ENCODE measurements at regions not wholly inside any gene's neighbourhood (a gene's known extent, or its start where the extent isn't known, plus 50 kb on each side); places are given as distances from the start of the nearest gene placed in this dataset.

- Histone ChIP-seq H3K9ac (ENCODE audit: low read depth, low read length) (no peak overlapping the region), H3K4me1 (ENCODE audit: control insufficient read depth, insufficient read depth, low read length) (no peaks in the 10 kb centered on the region), H3K27me3 (ENCODE audit: control insufficient read depth, insufficient read depth, low read length) (no peaks in the 10 kb centered on the region), H3K36me3 (ENCODE audit: control insufficient read depth, insufficient read depth, low read length) (no peaks in the 10 kb centered on the region), H3K9me3 (ENCODE audit: control insufficient read depth, insufficient read depth, low read length) (no peaks in the 10 kb centered on the region), H3K4me3 (ENCODE audit: low read depth, low read length) (no peak overlapping the region)
These were observed 475.2 kb downstream of the TCERG1L start for GRCh38 chr10:130836344-130836743.

- no peak overlapping the region for H3K9ac ChIP-seq (ENCODE audit: low read depth, low read length)
- H3K4me1 ChIP-seq (ENCODE audit: control insufficient read depth, insufficient read depth, low read length), result no peaks in the 10 kb centered on the region
- H3K36me3 ChIP-seq (ENCODE audit: control insufficient read depth, insufficient read depth, low read length), result no peaks in the 10 kb centered on the region
- no peaks in the 10 kb centered on the region for H3K9me3 ChIP-seq (ENCODE audit: control insufficient read depth, insufficient read depth, low read length)
- H3K27me3 ChIP-seq (ENCODE audit: control insufficient read depth, insufficient read depth, low read length), result no peaks in the 10 kb centered on the region
- no peak overlapping the region for H3K4me3 ChIP-seq (ENCODE audit: low read depth, low read length)
These were observed 468.4 kb downstream of the TCERG1L start for GRCh38 chr10:130843051-130843653.

GRCh38 chr10:130844310-130844709 lies 467.2 kb downstream of the TCERG1L start:
- no peaks in the 10 kb centered on the region for H3K4me1 ChIP-seq (ENCODE audit: control insufficient read depth, insufficient read depth, low read length)
- no peaks in the 10 kb centered on the region for H3K36me3 ChIP-seq (ENCODE audit: control insufficient read depth, insufficient read depth, low read length)

GRCh38 chr10:130847170-130847569 lies 464.4 kb downstream of the TCERG1L start:
- Histone ChIP-seq H3K4me3 (ENCODE audit: low read depth, low read length) (no peak overlapping the region), H3K4me1 (ENCODE audit: control insufficient read depth, insufficient read depth, low read length) (no peaks in the 10 kb centered on the region), H3K36me3 (ENCODE audit: control insufficient read depth, insufficient read depth, low read length) (no peaks in the 10 kb centered on the region), H3K9me3 (ENCODE audit: control insufficient read depth, insufficient read depth, low read length) (no peaks in the 10 kb centered on the region), H3K27me3 (ENCODE audit: control insufficient read depth, insufficient read depth, low read length) (no peaks in the 10 kb centered on the region), H3K9ac (ENCODE audit: low read depth, low read length) (no peak overlapping the region)

More at GRCh38 chr10:130844310-130844709, 467.2 kb downstream of the TCERG1L start:
- no peak overlapping the region for H3K9ac ChIP-seq (ENCODE audit: low read depth, low read length)
- no peak overlapping the region for H3K4me3 ChIP-seq (ENCODE audit: low read depth, low read length)
- no peaks in the 10 kb centered on the region for H3K9me3 ChIP-seq (ENCODE audit: control insufficient read depth, insufficient read depth, low read length)
- no peaks in the 10 kb centered on the region for H3K27me3 ChIP-seq (ENCODE audit: control insufficient read depth, insufficient read depth, low read length)

- Histone ChIP-seq H3K9me3 (ENCODE audit: control insufficient read depth, insufficient read depth, low read length) (no peaks in the 10 kb centered on the region), H3K36me3 (ENCODE audit: control insufficient read depth, insufficient read depth, low read length) (no peaks in the 10 kb centered on the region), H3K27me3 (ENCODE audit: control insufficient read depth, insufficient read depth, low read length) (no peaks in the 10 kb centered on the region), H3K4me3 (ENCODE audit: low read depth, low read length) (no peak overlapping the region), H3K4me1 (ENCODE audit: control insufficient read depth, insufficient read depth, low read length) (no peaks in the 10 kb centered on the region), H3K9ac (ENCODE audit: low read depth, low read length) (no peak overlapping the region)
These were observed 462.7 kb downstream of the TCERG1L start for GRCh38 chr10:130848855-130849254.

- Histone ChIP-seq H3K9ac (ENCODE audit: low read depth, low read length) (no peak overlapping the region), H3K36me3 (ENCODE audit: control insufficient read depth, insufficient read depth, low read length) (no peaks in the 10 kb centered on the region), H3K4me3 (ENCODE audit: low read depth, low read length) (no peak overlapping the region), H3K9me3 (ENCODE audit: control insufficient read depth, insufficient read depth, low read length) (no peaks in the 10 kb centered on the region), H3K4me1 (ENCODE audit: control insufficient read depth, insufficient read depth, low read length) (no peaks in the 10 kb centered on the region), H3K27me3 (ENCODE audit: control insufficient read depth, insufficient read depth, low read length) (no peaks in the 10 kb centered on the region)
These were observed 457.4 kb downstream of the TCERG1L start for GRCh38 chr10:130854151-130854550.

GRCh38 chr10:130857631-130858295 lies 453.8 kb downstream of the TCERG1L start:
- Histone ChIP-seq H3K4me3 (ENCODE audit: low read depth, low read length) (no peak overlapping the region), H3K36me3 (ENCODE audit: control insufficient read depth, insufficient read depth, low read length) (no peaks in the 10 kb centered on the region), H3K9me3 (ENCODE audit: control insufficient read depth, insufficient read depth, low read length) (no peaks in the 10 kb centered on the region), H3K4me1 (ENCODE audit: control insufficient read depth, insufficient read depth, low read length) (no peaks in the 10 kb centered on the region), H3K9ac (ENCODE audit: low read depth, low read length) (no peak overlapping the region), H3K27me3 (ENCODE audit: control insufficient read depth, insufficient read depth, low read length) (no peaks in the 10 kb centered on the region)

GRCh38 chr10:130858626-130859025 lies 452.9 kb downstream of the TCERG1L start:
- Histone ChIP-seq H3K4me1 (ENCODE audit: control insufficient read depth, insufficient read depth, low read length) (no peaks in the 10 kb centered on the region), H3K36me3 (ENCODE audit: control insufficient read depth, insufficient read depth, low read length) (no peaks in the 10 kb centered on the region), H3K27me3 (ENCODE audit: control insufficient read depth, insufficient read depth, low read length) (no peaks in the 10 kb centered on the region), H3K9ac (ENCODE audit: low read depth, low read length) (no peak overlapping the region), H3K4me3 (ENCODE audit: low read depth, low read length) (no peak overlapping the region), H3K9me3 (ENCODE audit: control insufficient read depth, insufficient read depth, low read length) (no peaks in the 10 kb centered on the region)

- no peaks in the 10 kb centered on the region for H3K9me3 ChIP-seq (ENCODE audit: control insufficient read depth, insufficient read depth, low read length)
- no peak overlapping the region for H3K4me3 ChIP-seq (ENCODE audit: low read depth, low read length)
- H3K36me3 ChIP-seq (ENCODE audit: control insufficient read depth, insufficient read depth, low read length), result no peaks in the 10 kb centered on the region
- H3K4me1 ChIP-seq (ENCODE audit: control insufficient read depth, insufficient read depth, low read length), result no peaks in the 10 kb centered on the region
- no peaks in the 10 kb centered on the region for H3K27me3 ChIP-seq (ENCODE audit: control insufficient read depth, insufficient read depth, low read length)
- no peak overlapping the region for H3K9ac ChIP-seq (ENCODE audit: low read depth, low read length)
These were observed 452.1 kb downstream of the TCERG1L start for GRCh38 chr10:130859427-130859826.

- H3K9ac ChIP-seq (ENCODE audit: low read depth, low read length), result no peak overlapping the region
- no peaks in the 10 kb centered on the region for H3K27me3 ChIP-seq (ENCODE audit: control insufficient read depth, insufficient read depth, low read length)
- H3K4me3 ChIP-seq (ENCODE audit: low read depth, low read length), result no peak overlapping the region
- H3K4me1 ChIP-seq (ENCODE audit: control insufficient read depth, insufficient read depth, low read length), result no peaks in the 10 kb centered on the region
- H3K9me3 ChIP-seq (ENCODE audit: control insufficient read depth, insufficient read depth, low read length), result no peaks in the 10 kb centered on the region
- H3K36me3 ChIP-seq (ENCODE audit: control insufficient read depth, insufficient read depth, low read length), result no peaks in the 10 kb centered on the region
These were observed 449.4 kb downstream of the TCERG1L start for GRCh38 chr10:130862122-130862521.

- Histone ChIP-seq H3K9me3 (ENCODE audit: control insufficient read depth, insufficient read depth, low read length) (no peaks in the 10 kb centered on the region), H3K36me3 (ENCODE audit: control insufficient read depth, insufficient read depth, low read length) (no peaks in the 10 kb centered on the region)
These were observed 448.9 kb downstream of the TCERG1L start for GRCh38 chr10:130862626-130863025.

GRCh38 chr10:130863044-130863443 lies 448.5 kb downstream of the TCERG1L start:
- Histone ChIP-seq H3K36me3 (ENCODE audit: control insufficient read depth, insufficient read depth, low read length) (no peaks in the 10 kb centered on the region), H3K4me1 (ENCODE audit: control insufficient read depth, insufficient read depth, low read length) (no peaks in the 10 kb centered on the region), H3K27me3 (ENCODE audit: control insufficient read depth, insufficient read depth, low read length) (no peaks in the 10 kb centered on the region), H3K9me3 (ENCODE audit: control insufficient read depth, insufficient read depth, low read length) (no peaks in the 10 kb centered on the region), H3K4me3 (ENCODE audit: low read depth, low read length) (no peak overlapping the region), H3K9ac (ENCODE audit: low read depth, low read length) (no peak overlapping the region)

More at GRCh38 chr10:130862626-130863025, 448.9 kb downstream of the TCERG1L start:
- H3K9ac ChIP-seq (ENCODE audit: low read depth, low read length), result no peak overlapping the region
- no peaks in the 10 kb centered on the region for H3K27me3 ChIP-seq (ENCODE audit: control insufficient read depth, insufficient read depth, low read length)
- H3K4me3 ChIP-seq (ENCODE audit: low read depth, low read length), result no peak overlapping the region
- no peaks in the 10 kb centered on the region for H3K4me1 ChIP-seq (ENCODE audit: control insufficient read depth, insufficient read depth, low read length)
